Heart right ventricle (tissue), 16 donors: ENCODE measurements at regions not wholly inside any gene's neighbourhood (a gene's known extent, or its start where the extent isn't known, plus 50 kb on each side); places are given as distances from the start of the nearest gene placed in this dataset.

ENCODE experiments used
- ATAC-seq, 8 donors: fragments of 200-7000 bp; cut with Tn5 transposase; one replicate each; pipeline ENCODE4 v1.9.1; 2020; ENCODE audit warnings: mild to moderate bottlenecking in 8 of 8, moderate library complexity in 8 of 8, moderate number of reproducible peaks in 1 of 8
- DNase-seq, 2 donors: peaks; one replicate each; pipeline ENCODE4 v3.0.0-alpha.2; 2020
- H3K27ac ChIP-seq, 10 donors: fragments of 200-600 bp; sonication (generic) in 2 of 10; one replicate each; pipeline versions ENCODE4 v1.5.0 to v1.8.0; 2020 to 2022; ENCODE audit warnings: mild to moderate bottlenecking in 3 of 10
- H3K27me3 ChIP-seq, 7 donors: fragments of 200-600 bp; one replicate each; pipeline ENCODE4 v1.8.0; 2021 to 2022; ENCODE audit warnings: mild to moderate bottlenecking in 2 of 7
- H3K36me3 ChIP-seq, 9 donors: fragments of 200-600 bp; sonication (generic) in 1 of 9; one replicate each; pipeline versions ENCODE4 v1.5.0 to v1.8.0; 2020 to 2022; ENCODE audit warnings: mild to moderate bottlenecking in 2 of 9
- H3K4me1 ChIP-seq, 9 donors: fragments of 200-600 bp; sonication (generic) in 1 of 9; one replicate each; pipeline versions ENCODE4 v1.5.0 to v1.8.0; 2020 to 2022; ENCODE audit warnings: mild to moderate bottlenecking in 4 of 9
- H3K4me3 ChIP-seq, 10 donors: fragments of 200-600 bp; sonication (generic) in 2 of 10; one replicate each; pipeline versions ENCODE4 v1.5.0 to v1.8.0; 2020 to 2022; ENCODE audit warnings: mild to moderate bottlenecking in 7 of 10, moderate library complexity in 2 of 10
- H3K9me3 ChIP-seq, 11 donors: fragments of 200-600 bp in 10 of 11; sonication (generic) in 2 of 11; one replicate each; pipeline versions ENCODE4 v1.5.0 to v1.8.0; 2013 to 2022; ENCODE audit warnings: mild to moderate bottlenecking in 2 of 11, control low read depth in 1 of 11, moderate library complexity in 1 of 11
- CTCF ChIP-seq, 9 donors: fragments of 200-600 bp; sonication (generic) in 2 of 9; IDR thresholded peaks; one replicate each; pipeline versions ENCODE4 v1.5.0 to v1.8.0; 2021 to 2022; ENCODE audit warnings: antibody characterized with exemption in 9 of 9, mild to moderate bottlenecking in 5 of 9, moderate library complexity in 1 of 9
- WGBS, 2 donors: extraction: QIAGEN DNeasy Blood & Tissue Kit; methylation state at CpG; one replicate each; pipeline ENCODE4 v1.1.7; 2013; ENCODE audit warnings: inconsistent platforms in 1 of 2; 5-methylcytosine and 5-hydroxymethylcytosine counted together
- intact Hi-C, 10 donors: fragments of 100-400 bp; cut with DNase I; formaldehyde crosslinking; loops; one replicate each; pipeline versions ENCODE4 v1.11.1 to v1.14.2; 2022
- donor health status: Arrhythmogenic right ventricular cardiomyopathy.
- donor health status: ischemic (EF 13 %, LVEDD 7.1; RV severe dilation, severe dysfunction).
- donor health status: healthy with polysubstance abuse.
- donor health status: DM: no; HTN: yes; CAD: no.
- donor health status: DM: no; HTN: no; CAD: no.
- donor health status: ischemic (EF 25% LVEDD 6.9; RV normal size, moderate dysfunction).
- donor health status: ischemic (EF 25% LVEDD 5.7; RV mildly dilated, moderate dysfunction).
- donor health status: healthy.
- donor health status: DM: yes; HTN: yes; CAD: no.
- donor health status: Ischemic cardiomyopathy.
- donor health status: ischemic (EF 35%, LVEDD 5.7; RV mildly dilated, moderate dysfunction).
- donor health status: nonischemic (EF 11% LVEDD 7.7; RV severe dilation, severe dysfunction).
- donor health status: DM: yes; HTN: yes; CAD: no.
- donor health status: PGD.
- donor health status: ischemic (EF 29% LVEDD 5.4; RV normal size, mild dysfunction).
- donor health status: nonischemic (EF 23%, LVEDD 6.1; RV moderate dilation, normal function).

DNA sequence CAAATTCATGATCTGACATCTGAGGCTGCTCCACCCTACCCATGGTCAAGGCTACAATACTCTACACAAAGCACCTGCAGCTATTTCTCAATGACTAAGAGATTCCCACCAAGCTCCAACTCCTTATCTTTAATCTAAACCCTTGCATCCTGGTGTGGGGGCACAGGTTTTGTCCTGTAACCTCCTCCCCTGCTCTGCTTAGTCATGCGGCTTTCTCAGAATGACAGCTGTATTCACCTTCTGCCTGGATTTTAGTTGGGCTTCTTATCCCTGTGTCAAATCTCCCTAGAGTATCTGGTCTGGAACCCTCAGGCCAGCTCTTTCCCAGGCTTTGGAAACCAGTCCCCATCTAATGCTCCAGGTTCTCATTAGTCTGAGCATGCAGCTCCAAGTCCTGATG lies 159.0 kb downstream of the BARHL2 start:
- ATAC-seq (no peak), DNase-seq (no peak)
- Histone ChIP-seq H3K4me1 (no peaks in the 10 kb centered on the region), H3K27me3 (peaks cover 0 to 3% (median 0%) of the 10 kb centered on the region in 7 donors), H3K9me3 (no peaks in the 10 kb centered on the region), H3K4me3 (no peak overlapping the region), H3K27ac (no peak overlapping the region), H3K36me3 (no peaks in the 10 kb centered on the region)
- no peak for TF ChIP-seq CTCF (IDR thresholded peaks at IDR 0.05)
- WGBS, 2 donors, result 44 to 65% methylated on average over 1 of the region's 1 CpG
- intact Hi-C loops, result no loop called here

DNA sequence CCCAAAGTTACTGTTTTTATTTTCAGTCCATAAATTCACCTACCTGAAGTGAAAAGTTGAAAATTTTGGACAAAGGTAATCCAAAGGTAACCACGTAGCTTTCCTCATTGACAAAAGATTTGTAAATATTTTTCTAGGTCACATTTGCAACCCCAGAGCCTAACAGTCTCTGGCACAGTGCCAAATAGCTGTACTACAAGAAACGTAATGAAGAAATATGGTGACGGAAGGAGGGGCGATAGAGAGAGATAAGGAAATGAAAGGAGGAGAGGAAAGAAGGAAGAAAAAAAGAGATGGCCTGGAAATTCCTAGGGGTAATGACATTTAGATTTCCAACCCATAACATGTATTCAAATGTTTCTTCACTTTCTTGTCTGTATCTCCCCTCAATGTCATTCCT lies 159.4 kb downstream of the BARHL2 start:
- no peaks in the 10 kb centered on the region for H3K4me1 ChIP-seq
- TF ChIP-seq CTCF (IDR thresholded peaks at IDR 0.05), result no peak
- no peaks in the 10 kb centered on the region for H3K9me3 ChIP-seq
- H3K27me3 ChIP-seq, result peaks cover 0 to 3% (median 0%) of the 10 kb centered on the region in 7 donors
- no peak overlapping the region for H3K4me3 ChIP-seq
- DNase-seq (no peak), ATAC-seq (no peak)
- H3K27ac ChIP-seq, result no peak overlapping the region
- intact Hi-C loops, result no loop called here
- WGBS, 2 donors, result 40 to 50% methylated on average over 4 of the region's 4 CpGs
- H3K36me3 ChIP-seq, result no peaks in the 10 kb centered on the region

- H3K36me3 ChIP-seq, result no peaks in the 10 kb centered on the region
- H3K9me3 ChIP-seq, result no peaks in the 10 kb centered on the region
- H3K27ac ChIP-seq, result no peak overlapping the region
- 56 to 57% methylated on average over 12 of the region's 12 CpGs for WGBS, 2 donors
- intact Hi-C loops, result no loop called here
- peaks cover 0 to 32% (median 7%) of the 10 kb centered on the region in 7 donors for H3K27me3 ChIP-seq
- DNase-seq (no peak), ATAC-seq (no peak)
- H3K4me1 ChIP-seq, result no peaks in the 10 kb centered on the region
- H3K4me3 ChIP-seq, result no peak overlapping the region
- no peak for TF ChIP-seq CTCF (IDR thresholded peaks at IDR 0.05)
Measured at GRCh38 chr1:90550626-90551406, 166.3 kb downstream of the BARHL2 start.

- no peak for TF ChIP-seq CTCF (IDR thresholded peaks at IDR 0.05)
- WGBS, 2 donors, result 18 to 19% methylated on average over 4 of the region's 4 CpGs
- Histone ChIP-seq H3K4me3 (no peak overlapping the region), H3K27ac (no peak overlapping the region), H3K4me1 (no peaks in the 10 kb centered on the region), H3K9me3 (no peaks in the 10 kb centered on the region), H3K36me3 (no peaks in the 10 kb centered on the region), H3K27me3 (peaks cover 0 to 15% (median 0%) of the 10 kb centered on the region in 7 donors)
- DNase-seq (no peak), ATAC-seq (no peak)
- intact Hi-C loops, result no loop called here
Measured at GRCh38 chr1:90544356-90544755, 172.7 kb downstream of the BARHL2 start.
